HG02852 (cell line): ENCODE measurements at regions not wholly inside any gene's neighbourhood (a gene's known extent, or its start where the extent isn't known, plus 50 kb on each side); places are given as distances from the start of the nearest gene placed in this dataset.
"Not testable (repeated sequence)": the region's sequence is repeated elsewhere in the genome, so short reads cannot be mapped to it uniquely, and the experiment has no call there.

Experiments used
- ATAC-seq: cut with Tn5 transposase; IDR thresholded peaks from one replicate; pipeline ENCODE4 v1.9.1; 2021; ENCODE audit warnings: mild to moderate bottlenecking, moderate library complexity; ENCODE audit not compliant: unreplicated experiment

DNA sequence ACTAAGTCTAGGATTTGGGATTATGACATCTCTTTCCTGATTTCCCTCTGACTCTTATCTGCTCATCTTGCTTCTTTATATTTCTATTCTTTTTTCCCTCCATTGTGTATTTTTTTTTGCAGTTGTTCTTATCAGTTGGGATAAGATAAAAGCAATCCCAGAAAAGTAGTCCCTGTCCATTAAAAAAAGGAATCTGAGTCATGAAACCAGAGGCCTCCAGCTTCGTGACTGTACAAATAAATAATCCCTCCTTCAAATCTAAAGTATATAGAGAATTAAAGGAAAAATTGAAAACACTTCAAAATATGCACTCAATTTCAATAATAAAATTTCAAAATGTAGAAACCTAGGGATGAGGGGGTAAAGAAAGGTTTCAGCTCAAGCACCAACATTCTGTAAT, 317.8 kb upstream of the NT5E start:
- ATAC-seq, result no peak

DNA sequence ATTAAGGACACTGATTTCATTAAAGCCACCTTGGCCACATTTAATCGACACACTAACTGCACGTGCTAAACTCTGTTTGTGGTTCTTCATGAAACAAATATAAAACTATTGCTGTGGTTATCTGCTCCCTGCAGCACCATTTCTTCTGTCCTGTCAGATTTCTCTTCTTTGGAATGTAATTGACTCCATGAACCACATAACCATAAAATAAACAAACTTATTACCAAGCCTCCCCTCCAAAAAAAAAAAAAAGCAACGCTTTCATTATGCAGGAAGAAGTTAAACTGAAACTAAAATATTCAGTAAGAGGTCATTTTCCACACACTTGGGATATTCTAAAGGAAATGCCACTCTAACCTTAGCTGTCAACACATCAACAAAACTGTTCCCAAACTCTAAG, 319.1 kb upstream of the NT5E start:
- no peak for ATAC-seq

DNA sequence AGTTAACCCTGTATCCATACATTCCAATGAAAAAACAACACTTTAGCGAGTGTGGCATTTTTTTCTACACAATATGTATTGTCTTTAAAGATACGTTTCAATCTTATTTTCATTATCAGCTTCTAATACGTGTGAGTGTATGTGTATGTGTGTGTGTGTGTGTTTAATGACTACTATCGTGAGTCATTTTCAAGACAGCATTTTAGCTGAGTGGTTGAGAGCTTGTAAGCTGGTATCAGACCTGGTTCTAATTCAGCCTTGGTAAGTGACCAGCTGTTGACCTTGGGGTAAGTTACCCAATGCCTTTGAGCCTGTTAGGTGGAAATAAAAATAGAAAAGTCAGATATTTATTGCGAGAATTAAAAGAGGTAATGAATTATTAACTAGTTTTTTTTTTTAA, 320.0 kb upstream of the NT5E start:
- ATAC-seq, result no peak

DNA sequence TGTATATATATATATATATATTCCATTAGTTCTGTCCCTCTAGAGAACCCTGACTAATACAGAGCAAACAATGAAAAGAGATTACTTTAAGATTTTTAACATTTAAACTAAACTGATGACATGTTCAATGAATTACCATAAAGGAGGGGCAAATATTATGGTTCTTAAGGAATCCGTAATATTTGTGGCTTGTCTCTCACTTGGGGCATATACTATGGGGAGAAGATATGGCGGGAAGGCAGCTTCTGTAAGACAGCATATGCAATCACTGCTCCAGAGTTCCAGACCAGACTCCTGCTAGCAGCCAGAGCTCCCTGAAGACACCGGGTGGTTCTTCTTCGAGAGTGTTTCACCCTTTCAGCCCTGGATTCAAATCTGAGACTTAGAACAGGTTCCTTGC, 321.1 kb upstream of the NT5E start:
- no peak for ATAC-seq

DNA sequence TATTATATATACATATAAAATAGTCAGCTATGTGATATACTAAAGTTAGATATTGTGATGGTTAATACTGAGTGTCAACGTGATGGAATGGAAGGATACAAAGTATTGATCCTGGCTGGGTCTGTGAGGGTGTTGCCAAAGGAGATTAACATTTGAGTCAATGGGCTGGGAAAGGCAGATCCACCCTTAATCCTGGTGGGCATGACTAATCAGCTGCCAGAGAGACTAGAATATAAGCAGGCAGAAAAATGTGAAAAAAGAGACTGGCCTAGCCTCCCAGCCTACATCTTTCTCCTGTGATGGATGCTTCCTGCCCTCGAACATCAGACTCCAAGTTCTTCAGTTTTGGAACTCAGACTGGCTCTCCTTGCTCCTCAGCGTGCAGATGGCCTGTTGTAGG, 321.6 kb upstream of the NT5E start:
- not testable (repeated sequence) for ATAC-seq

DNA sequence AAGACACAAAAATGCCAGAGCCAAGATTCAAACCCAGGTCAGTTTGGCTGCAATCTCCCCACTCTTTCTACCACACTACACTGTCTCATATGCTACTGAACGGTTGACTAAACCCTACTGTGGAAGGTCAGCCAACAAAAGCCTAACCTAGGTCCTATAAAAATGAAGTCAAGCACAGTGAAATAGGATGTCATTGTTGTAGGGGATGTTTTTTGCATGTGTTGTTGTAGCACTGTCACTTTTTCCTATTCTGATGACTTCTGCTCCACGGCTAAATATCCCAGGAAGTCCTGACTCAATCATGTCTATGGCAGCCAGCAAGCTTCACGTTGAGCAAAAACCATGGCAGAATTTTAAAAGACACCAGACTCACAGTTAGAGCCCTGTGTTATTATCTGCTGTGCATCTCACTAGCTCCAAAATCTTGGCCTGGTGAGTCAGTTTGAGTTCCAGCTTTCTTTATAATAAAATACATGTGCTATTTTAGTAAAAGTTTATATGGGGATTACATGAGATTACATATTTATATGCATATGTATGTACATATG, 322.1 kb upstream of the NT5E start:
- ATAC-seq, result no peak

DNA sequence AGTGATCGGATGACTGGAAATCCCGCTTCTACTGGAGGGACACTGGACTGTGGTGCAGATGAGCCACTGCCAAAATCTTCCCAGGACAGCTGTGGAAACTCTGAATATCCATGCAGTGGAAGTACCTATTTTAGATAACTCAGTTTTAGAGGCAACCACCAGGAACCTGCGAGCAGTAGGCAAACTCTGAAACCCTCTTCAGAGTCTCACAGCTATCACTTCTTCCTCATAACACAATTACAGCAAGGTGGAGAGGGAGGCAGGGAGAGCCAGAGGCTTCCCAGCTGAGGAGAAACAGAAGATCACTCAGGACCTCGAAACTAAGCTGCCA, 322.8 kb upstream of the NT5E start:
- no peak for ATAC-seq

DNA sequence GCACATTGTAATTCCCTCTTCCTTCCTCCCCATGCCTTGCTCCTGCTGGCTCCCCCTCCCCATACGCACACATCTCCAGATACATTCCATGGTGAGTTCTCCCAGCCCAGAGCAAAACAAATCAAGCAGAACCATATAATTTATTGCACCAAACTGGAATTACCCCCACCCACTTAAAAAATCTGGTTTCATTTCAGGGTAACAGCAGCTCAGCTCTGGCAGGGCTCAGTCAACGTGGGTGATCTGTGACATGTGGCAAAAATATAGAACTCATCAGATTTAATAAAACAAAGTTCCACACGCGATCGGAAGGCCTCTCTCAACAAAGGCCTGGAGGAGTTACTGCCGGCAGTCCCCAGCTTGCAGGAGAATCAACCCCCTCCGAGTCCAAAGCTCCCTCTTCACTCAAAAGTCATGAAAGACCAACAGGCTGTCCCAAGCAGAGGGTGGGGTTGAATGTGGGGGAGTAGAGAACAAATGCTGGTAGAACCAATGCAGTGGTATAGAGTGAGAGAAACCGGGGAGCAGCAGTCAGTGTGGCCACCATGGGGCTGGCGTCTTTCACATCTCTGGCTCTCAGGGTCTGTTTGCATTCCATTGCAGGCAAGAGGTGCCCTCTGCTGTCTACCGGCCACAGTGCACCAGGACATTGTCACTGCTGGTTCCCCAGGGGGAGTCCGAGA, 323.3 kb upstream of the NT5E start:
- ATAC-seq, result no peak

DNA sequence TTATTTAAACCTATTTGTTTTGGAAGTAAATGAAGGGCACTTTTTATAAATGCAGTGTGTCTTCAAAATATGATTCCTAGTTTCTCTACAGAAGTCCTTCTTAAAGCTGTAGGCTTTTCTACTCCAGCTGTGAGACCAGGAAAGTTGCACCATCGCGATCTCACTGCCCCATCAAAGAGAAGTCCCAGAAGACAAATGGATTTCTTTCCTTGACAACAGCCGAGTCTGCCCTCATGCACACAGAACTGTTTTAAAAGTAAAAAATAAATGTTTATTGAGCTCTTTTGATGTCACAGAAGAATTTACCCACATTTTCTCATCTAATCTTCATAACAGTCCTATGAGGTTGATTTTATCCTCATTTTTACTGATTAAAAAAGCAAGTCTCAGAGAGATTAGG, 324.4 kb upstream of the NT5E start:
- no peak for ATAC-seq

DNA sequence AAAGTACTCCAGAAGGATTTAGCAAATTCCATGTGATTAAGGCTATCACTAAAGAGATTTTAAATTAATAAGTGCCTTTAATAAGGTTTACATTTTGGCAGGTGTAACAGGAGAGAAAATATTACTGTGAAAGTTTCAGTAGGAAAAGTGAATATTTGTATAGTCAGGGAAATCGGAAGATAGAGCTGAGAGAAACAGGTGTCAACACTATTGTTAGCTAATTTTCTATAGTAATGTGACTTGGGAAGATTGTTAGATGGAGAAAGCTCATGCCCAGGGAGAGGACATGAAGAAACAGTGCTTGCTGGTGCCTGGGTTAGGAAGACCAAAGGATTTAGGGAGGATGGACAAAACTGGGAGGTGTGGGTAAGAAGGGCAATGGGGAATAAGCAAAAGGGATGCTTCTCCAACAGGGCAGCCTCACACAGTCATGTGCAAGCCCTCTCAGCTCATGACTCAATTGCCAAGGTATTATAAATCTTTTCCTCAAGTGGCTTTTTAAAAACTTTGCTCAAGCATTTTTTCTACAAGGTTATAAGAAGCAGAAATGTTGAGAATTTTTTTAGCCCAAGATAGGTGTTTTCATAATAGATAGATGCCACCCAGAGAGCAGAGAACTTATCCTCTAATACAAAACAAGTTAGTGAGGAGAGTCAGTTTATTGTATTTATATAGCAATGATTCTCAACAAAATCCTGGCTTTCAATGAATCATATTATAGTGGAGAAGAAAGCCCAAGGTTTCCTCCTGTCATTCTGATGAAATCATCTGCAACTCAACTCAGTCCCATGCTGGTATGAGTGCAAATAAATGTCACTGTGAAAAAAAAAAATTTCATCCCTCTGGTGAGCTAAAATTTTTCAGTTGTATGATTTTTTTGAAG, 325.2 kb upstream of the NT5E start:
- no peak for ATAC-seq

DNA sequence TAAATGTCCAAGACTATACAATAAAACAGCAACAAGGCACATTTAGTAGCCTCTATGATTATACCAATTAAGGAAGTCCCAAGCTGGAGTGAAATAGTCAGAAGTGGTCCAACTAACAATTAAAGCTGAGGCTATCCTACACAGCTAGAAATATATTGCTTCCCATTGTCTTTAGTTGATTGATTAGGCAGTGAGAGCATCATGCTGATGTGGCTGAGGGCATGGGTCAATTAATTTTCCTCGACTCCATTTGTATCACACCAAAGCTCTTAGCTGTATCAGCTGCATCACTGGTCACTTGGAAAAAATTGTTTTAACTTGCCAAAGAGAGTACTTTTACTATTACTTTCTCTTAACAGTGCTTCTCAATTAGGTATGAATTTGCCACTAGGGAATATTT, 328.7 kb upstream of the NT5E start:
- ATAC-seq, result no peak

DNA sequence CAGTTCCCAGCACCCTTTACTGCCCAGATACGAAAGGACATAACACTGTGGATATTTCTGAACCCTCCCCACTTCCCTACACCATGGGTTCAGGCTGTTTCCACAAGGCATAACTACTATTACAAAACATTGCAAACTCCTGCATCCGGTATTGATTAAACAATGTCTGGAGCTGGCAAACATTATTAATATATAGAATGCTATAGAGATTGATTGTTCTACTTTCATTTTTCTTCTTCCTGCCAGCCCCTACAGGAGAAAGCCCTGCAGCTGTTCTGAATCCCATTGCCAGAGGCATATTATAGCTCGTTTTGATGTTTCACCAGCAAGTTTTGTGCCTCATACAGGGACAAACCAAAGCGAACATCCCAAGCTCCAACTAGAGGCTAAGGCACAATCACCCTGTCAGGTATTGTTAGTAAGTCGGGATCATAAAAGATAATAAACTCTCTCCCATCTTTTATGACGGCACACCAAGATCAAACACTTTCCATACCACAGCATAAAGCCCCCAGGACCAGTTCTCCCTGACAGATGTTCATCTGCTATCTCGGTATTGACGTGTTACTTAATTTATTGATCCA, 331.1 kb upstream of the NT5E start:
- no peak for ATAC-seq

DNA sequence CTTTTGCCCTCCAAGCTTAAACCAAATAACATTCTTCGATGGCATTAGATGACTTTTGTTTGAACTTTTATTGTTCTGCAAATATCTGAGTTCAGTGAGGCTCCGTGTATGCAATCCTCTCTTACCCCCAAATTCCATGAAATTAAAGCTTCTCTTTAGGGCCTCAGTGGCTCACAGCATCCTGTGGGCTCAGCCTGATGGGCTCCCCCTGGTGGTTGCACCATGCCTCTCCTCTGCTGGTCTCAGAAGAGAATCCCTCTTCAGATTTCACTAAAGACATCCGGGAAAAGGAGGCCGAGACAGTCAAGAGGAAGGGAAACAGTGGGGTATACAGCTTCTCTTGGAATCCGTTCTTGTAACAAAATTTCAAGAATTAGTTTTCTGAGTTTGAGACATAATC, 331.6 kb upstream of the NT5E start:
- ATAC-seq, result no peak

DNA sequence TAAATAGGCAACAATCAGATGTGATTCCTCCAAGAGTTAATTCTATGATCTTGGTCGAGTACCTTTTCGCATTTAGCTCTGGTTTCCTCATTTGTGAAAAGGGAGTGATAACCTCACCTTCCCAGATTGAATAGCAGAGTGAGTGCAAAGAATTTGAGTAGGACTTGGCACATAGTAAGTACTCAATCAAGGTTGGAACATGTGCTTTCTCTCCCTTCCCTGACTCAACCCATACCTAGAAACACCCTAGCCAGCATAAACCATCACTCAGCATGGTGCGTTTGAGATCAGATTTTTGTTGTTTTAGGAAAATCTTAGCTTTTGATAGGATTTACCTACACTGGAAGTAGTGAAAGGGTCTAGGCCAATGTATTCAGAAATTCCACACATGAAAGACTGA, 333.4 kb upstream of the NT5E start:
- ATAC-seq, result no peak

DNA sequence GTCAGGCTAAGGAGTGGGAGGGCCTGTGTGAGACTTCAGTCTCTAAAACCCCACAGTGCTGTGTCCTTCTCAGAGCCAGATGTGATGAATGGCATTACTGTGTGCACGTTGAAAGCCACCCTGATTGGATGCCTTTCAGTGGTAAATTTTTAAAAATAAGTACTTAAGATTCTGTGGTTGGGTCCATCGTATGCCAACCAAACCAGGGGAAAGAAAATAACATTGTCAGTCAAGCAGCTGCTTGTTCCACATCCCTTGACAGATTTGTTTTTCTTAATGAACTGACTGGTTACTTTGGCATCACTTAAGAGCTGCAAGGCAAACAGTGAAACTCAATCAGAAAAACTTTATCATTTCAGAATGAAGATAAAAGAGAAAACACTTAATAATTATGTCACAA, 334.0 kb upstream of the NT5E start:
- no peak for ATAC-seq

DNA sequence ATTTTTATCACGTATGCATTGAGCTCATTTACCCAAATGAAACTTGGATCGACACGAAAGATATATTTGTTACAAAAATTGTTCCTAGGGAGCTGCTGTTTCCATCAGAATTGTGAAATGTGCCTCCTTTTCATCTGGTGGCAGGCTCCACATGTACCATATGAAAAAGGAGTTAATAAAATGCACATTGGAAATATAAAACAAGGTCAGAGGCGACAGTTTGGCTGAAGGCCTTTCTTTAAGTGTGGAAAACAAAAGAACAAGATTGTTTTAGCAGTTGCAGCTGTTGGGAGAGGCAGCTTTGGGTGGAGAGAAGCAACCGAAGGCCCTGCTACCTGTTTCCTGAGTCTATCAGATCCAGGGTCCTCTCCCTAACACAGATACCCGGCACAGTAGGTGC, 334.5 kb upstream of the NT5E start:
- ATAC-seq, result no peak

DNA sequence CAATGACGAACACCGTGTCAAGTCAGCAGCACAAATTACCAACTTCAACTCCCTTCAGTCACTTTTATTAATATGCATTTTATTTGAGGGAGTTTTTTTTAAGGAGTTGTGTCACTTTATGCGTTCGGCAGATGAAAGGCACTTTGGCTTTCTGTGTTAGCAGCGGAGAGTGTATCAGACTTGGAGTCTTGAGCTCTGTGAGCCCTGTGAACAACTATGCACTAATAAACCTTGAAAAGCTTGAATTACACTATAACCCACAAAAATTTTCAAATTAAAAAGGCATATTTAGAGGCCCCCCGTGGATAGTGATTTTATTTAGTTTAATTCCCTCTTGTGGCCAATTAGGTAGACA, 335.3 kb upstream of the NT5E start:
- no peak for ATAC-seq

DNA sequence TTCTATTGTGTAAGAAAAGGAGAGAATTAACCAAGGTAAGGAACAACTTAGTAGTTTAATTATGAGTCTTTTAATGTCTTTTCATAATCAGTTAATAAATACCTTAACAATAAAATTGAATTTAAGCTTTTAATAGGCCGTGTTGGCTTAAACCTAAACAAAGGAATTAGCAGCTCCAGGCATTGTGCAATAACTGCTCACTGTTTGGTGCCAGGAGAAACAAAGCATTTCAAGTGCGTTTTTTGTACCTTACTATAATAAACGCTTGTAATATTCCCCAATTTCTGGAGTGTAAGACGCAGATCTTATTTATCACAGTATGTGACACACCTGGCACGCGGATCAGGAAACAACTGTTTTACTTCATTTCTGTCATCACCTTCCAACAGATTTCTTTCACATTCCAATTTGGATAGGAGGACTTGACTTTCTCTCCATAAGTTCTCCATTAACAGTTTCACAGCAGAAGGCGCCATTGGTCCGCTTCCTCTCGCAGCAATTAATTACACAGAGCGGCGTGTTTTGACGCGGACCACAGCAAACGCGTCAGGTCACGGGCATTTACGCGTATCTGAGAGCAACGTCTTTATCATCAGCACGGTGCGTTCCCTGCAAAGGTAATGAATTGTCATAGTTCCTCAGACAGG, 335.8 kb upstream of the NT5E start:
- no peak for ATAC-seq

DNA sequence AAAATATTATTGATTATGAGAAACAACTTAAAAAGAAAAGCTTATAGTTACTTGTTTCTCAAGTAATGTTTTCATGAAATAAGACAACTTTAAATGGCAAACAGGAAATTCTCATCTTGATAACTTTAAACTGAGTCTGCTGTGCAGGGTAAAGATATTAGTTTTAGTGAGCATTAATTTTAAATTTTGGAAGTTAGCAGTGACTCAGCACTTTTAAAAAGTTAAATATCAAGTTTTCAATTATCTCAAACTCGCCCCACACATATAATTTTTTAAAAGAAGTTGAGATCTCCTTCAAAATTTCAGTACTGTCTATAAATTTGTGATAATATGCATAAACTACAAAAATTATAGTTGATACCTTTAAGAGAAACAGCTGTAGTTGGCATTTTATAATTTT, 337.3 kb upstream of the NT5E start:
- no peak for ATAC-seq

DNA sequence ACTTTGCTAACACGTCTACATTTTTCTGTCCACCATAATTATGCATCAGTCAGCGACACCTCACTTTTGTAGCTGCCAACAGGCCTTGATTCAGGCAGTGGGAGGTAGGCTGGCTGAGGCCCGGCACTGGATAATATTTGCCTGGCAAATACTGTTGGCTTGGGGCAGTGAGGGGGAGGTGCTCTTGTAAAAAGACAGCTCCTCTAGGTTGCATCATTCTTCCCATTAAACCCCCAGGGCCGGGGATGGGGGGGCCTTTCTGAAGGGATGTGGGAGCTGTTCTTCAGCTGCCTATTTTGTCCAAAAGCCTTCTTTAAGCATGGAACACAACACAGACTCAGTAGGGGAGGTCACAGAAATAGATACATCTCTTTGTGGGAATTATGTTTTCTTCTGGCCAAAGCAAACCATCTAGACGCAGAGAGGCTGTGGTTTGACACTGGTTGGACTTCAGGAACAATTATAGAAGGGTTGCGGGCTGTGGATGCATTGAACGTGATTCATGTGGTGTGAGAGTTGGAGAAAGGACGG, 338.3 kb upstream of the NT5E start:
- no peak for ATAC-seq

DNA sequence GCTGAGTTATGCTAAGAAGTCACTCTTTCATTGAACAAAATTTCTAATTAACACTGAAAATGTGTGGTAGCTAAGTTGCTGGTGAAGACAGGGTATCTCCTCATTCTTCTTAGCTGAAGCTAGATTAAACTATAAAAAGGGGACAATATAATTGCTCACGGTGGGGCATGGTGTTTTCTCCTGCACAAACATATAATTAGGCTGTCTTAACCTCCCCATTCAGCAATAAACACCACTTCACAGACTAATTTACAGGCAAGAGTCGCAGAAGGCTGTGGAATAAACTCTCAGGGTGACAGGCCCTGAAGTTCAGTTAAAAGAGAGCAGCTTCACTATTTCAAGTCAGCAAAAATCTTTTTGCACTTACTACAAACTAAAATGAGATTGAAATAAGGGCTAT, 338.9 kb upstream of the NT5E start:
- no peak for ATAC-seq
